ENCODE measurements at regions not wholly inside any gene's neighbourhood (a gene's known extent, or its start where the extent isn't known, plus 50 kb on each side); places are given as distances from the start of the nearest gene placed in this dataset.

DNA sequence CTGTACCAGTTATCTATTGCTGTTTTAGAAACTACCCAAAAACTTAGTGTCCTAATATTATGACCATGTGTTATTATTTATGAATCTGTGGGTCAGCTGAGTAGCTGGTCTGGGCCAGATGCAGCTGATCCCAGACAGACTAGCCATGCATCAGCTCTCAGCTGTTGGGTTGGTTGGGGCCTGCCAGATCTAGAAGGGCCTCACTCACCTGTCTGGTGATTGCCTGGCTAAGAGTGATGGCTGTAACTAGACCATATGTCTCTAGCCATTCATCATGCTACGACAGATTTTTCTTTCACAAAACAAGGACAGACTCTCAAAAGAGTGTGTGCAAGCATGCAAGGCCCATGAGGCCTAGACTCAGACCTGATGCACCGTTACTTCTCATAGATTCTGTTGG is 403.2 kb downstream of the SAMD5 start:
- Mint-ChIP-seq H3K4me3 (no peak overlapping the region), H3K9me3 (no peaks in the 10 kb centered on the region), H3K36me3 (no peaks in the 10 kb centered on the region), H3K4me1 (peaks cover 5% of the 10 kb centered on the region; the same call in 1 of the 2 replicates), H3K27ac (no peak overlapping the region), H3K27me3 (ENCODE audit: low read depth) (no peaks in the 10 kb centered on the region)
- TF ChIP-seq ZNF263 (CRISPR knock-in tag; IDR thresholded peaks at IDR 0.05; ENCODE audit: low read depth): no peak
- no peak for TF ChIP-seq TEAD4 (CRISPR knock-in tag; IDR thresholded peaks at IDR 0.05)
- no peak for TF ChIP-seq STAT6 (CRISPR knock-in tag; conservative IDR thresholded peaks at IDR 0.05; ENCODE audit: low read depth)
- no peak for TF ChIP-seq IRF2 (CRISPR knock-in tag; IDR thresholded peaks at IDR 0.05; ENCODE audit: borderline replicate concordance, low read depth)
- no peak for TF ChIP-seq SMAD4 (CRISPR knock-in tag; IDR thresholded peaks at IDR 0.05)
- TF ChIP-seq ZNF423 (CRISPR knock-in tag; IDR thresholded peaks at IDR 0.05): no peak
- TF ChIP-seq, protein P1, sequence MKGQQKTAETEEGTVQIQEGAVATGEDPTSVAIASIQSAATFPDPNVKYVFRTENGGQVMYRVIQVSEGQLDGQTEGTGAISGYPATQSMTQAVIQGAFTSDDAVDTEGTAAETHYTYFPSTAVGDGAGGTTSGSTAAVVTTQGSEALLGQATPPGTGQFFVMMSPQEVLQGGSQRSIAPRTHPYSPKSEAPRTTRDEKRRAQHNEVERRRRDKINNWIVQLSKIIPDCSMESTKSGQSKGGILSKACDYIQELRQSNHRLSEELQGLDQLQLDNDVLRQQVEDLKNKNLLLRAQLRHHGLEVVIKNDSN (CRISPR knock-in tag; IDR thresholded peaks at IDR 0.05): no peak
- TF ChIP-seq ATF1 (CRISPR knock-in tag; IDR thresholded peaks at IDR 0.05): no peak
- no peak for TF ChIP-seq ZNF425 (CRISPR knock-in tag; conservative IDR thresholded peaks at IDR 0.05)
- no peak for TF ChIP-seq NR2C2 (CRISPR knock-in tag; IDR thresholded peaks at IDR 0.05)
- TF ChIP-seq, protein P2, sequence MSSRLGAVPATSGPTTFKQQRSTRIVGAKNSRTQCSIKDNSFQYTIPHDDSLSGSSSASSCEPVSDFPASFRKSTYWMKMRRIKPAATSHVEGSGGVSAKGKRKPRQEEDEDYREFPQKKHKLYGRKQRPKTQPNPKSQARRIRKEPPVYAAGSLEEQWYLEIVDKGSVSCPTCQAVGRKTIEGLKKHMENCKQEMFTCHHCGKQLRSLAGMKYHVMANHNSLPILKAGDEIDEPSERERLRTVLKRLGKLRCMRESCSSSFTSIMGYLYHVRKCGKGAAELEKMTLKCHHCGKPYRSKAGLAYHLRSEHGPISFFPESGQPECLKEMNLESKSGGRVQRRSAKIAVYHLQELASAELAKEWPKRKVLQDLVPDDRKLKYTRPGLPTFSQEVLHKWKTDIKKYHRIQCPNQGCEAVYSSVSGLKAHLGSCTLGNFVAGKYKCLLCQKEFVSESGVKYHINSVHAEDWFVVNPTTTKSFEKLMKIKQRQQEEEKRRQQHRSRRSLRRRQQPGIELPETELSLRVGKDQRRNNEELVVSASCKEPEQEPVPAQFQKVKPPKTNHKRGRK (CRISPR knock-in tag; IDR thresholded peaks at IDR 0.05; ENCODE audit: borderline replicate concordance): no peak
- TF ChIP-seq CBFB (CRISPR knock-in tag; IDR thresholded peaks at IDR 0.05; ENCODE audit: low read depth): no peak
- TF ChIP-seq, protein P3, sequence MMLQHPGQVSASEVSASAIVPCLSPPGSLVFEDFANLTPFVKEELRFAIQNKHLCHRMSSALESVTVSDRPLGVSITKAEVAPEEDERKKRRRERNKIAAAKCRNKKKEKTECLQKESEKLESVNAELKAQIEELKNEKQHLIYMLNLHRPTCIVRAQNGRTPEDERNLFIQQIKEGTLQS (CRISPR knock-in tag; conservative IDR thresholded peaks at IDR 0.05): no peak
- TF ChIP-seq, protein P4, sequence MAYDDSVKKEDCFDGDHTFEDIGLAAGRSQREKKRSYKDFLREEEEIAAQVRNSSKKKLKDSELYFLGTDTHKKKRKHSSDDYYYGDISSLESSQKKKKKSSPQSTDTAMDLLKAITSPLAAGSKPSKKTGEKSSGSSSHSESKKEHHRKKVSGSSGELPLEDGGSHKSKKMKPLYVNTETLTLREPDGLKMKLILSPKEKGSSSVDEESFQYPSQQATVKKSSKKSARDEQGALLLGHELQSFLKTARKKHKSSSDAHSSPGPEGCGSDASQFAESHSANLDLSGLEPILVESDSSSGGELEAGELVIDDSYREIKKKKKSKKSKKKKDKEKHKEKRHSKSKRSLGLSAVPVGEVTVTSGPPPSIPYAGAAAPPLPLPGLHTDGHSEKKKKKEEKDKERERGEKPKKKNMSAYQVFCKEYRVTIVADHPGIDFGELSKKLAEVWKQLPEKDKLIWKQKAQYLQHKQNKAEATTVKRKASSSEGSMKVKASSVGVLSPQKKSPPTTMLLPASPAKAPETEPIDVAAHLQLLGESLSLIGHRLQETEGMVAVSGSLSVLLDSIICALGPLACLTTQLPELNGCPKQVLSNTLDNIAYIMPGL (CRISPR knock-in tag; IDR thresholded peaks at IDR 0.05): no peak
- TF ChIP-seq E2F1 (CRISPR knock-in tag; IDR thresholded peaks at IDR 0.05): no peak
- no peak for TF ChIP-seq MXD4 (CRISPR knock-in tag; IDR thresholded peaks at IDR 0.05; ENCODE audit: borderline replicate concordance)
- TF ChIP-seq ZNF416 (CRISPR knock-in tag; IDR thresholded peaks at IDR 0.05): no peak
- no peak for TF ChIP-seq E2F4 (CRISPR knock-in tag; IDR thresholded peaks at IDR 0.05; ENCODE audit: borderline replicate concordance, low read depth)
- TF ChIP-seq MYBL2 (CRISPR knock-in tag; IDR thresholded peaks at IDR 0.05): no peak
- DNase-seq (ENCODE audit: low spot score) (no peak), ATAC-seq (no peak)
- CTCF ChIA-PET: interaction anchor here (0.6 kb wide), 1 partner anchor 121 kb away, joined by 4 read pairs; no protein-coding TSS in a partner anchor
- POLR2A ChIA-PET: interaction anchor here (0.6 to 0.7 kb wide), 2 partner anchors 115 to 150 kb away, joined by 4 to 8 read pairs; no protein-coding TSS in a partner anchor
